Upper lobe of left lung (tissue), 4 donors: ENCODE measurements at regions not wholly inside any gene's neighbourhood (a gene's known extent, or its start where the extent isn't known, plus 50 kb on each side); places are given as distances from the start of the nearest gene placed in this dataset.
"Not testable (repeated sequence)": the region's sequence is repeated elsewhere in the genome, so short reads cannot be mapped to it uniquely, and the experiment has no call there.

ENCODE experiments used
- CTCF ChIP-seq, 6 experiments: fragments of 450-650 bp in 4 of 6; fragments of 200-600 bp in 2 of 6; sonication (generic) in 2 of 6; IDR thresholded peaks; one replicate each; pipeline ENCODE4 v1.5.1; 2016 to 2019; ENCODE audit warnings: antibody characterized with exemption in 6 of 6
- EP300 ChIP-seq, 4 donors: sonication (generic); formaldehyde crosslinking; IDR thresholded peaks; one replicate each; pipeline ENCODE4 v1.5.1; 2017; ENCODE audit warnings: antibody characterized with exemption in 4 of 4, control low read depth in 2 of 4
- POLR2A ChIP-seq, 4 donors: fragments of 450-650 bp; IDR thresholded peaks; one replicate each; pipeline ENCODE4 v1.5.1; 2016 to 2017; ENCODE audit warnings: antibody characterized with exemption in 4 of 4, mild to moderate bottlenecking in 2 of 4

- not testable (repeated sequence) for TF ChIP-seq POLR2A, EP300, CTCF (IDR thresholded peaks at IDR 0.05)
Measured at GRCh38 chr4:118494437-118494836, 141.6 kb upstream of the PRSS12 start.
